Tibial nerve (tissue), 4 donors: ENCODE measurements at regions not wholly inside any gene's neighbourhood (a gene's known extent, or its start where the extent isn't known, plus 50 kb on each side); places are given as distances from the start of the nearest gene placed in this dataset.
"Not testable (repeated sequence)": the region's sequence is repeated elsewhere in the genome, so short reads cannot be mapped to it uniquely, and the experiment has no call there.

ENCODE experiments used
- DNase-seq, 2 donors: peaks; one replicate each; pipeline ENCODE4 v3.0.0-alpha.2; 2019; ENCODE audit warnings: low spot score in 2 of 2
- H3K27ac ChIP-seq, 4 donors: fragments of 200-600 bp; sonication (generic) in 3 of 4; one replicate each; pipeline ENCODE4 v1.5.1; 2017 to 2019; ENCODE audit warnings: mild to moderate bottlenecking in 1 of 4
- H3K27me3 ChIP-seq, 2 donors: fragments of 200-600 bp; sonication (generic) in 1 of 2; one replicate each; pipeline versions ENCODE4 v1.5.1 to v1.6.0; 2017 to 2019
- H3K36me3 ChIP-seq, 3 donors: fragments of 200-600 bp; sonication (generic); one replicate each; pipeline ENCODE4 v1.5.1; 2018 to 2019
- H3K4me1 ChIP-seq, 4 donors: fragments of 200-600 bp; sonication (generic) in 3 of 4; one replicate each; pipeline ENCODE4 v1.5.1; 2017 to 2019
- H3K4me3 ChIP-seq, 4 donors: fragments of 200-600 bp; sonication (generic) in 3 of 4; one replicate each; pipeline ENCODE4 v1.5.1; 2017 to 2019; ENCODE audit warnings: mild to moderate bottlenecking in 1 of 4, moderate library complexity in 1 of 4
- H3K9me3 ChIP-seq, 4 donors: fragments of 200-600 bp; sonication (generic) in 3 of 4; one replicate each; pipeline ENCODE4 v1.5.1; 2017 to 2019
- EP300 ChIP-seq, 2 donors: sonication (generic); formaldehyde crosslinking; IDR thresholded peaks; one replicate each; pipeline ENCODE4 v1.6.1; 2017; ENCODE audit warnings: antibody characterized with exemption in 2 of 2, mild to moderate bottlenecking in 1 of 2
- POLR2A ChIP-seq, 2 donors: fragments of 450-650 bp; IDR thresholded peaks; one replicate each; pipeline ENCODE4 v1.6.1; 2017; ENCODE audit warnings: antibody characterized with exemption in 2 of 2, mild to moderate bottlenecking in 2 of 2, moderate library complexity in 2 of 2
- WGBS, 2 donors: methylation state at CpG; one replicate each; pipeline ENCODE4 v1.1.5; 2018; 5-methylcytosine and 5-hydroxymethylcytosine counted together
- TF ChIP-seq, protein P1 (sequence below), 5 experiments: fragments of 200-600 bp in 3 of 5; fragments of 450-650 bp in 2 of 5; sonication (generic) in 3 of 5; IDR thresholded peaks; one replicate each; pipeline ENCODE4 v1.5.1; 2016 to 2019; ENCODE audit warnings: antibody characterized with exemption in 5 of 5, mild to moderate bottlenecking in 3 of 5, moderate library complexity in 2 of 5

DNA sequence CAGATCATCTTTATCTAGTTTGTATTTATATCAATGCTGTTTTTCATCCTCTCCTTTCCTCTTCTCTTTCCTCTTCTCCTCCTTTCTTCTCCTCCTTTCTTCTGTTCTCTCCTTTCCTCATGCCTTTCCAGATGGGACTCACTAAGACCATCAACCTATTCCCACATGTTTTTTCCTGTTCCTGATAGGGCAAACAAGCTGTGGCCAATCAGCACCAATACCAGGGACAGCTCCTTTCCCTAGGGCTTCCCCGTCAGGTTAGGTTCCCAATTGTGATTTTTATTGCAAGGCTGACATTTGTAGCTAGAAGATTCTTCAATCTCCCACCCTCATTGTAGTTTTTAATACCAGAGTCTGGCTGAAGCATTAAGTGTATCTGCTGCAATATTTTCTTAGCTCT is 76.3 kb upstream of the COL8A1 start:
- Histone ChIP-seq H3K4me3 (no peak overlapping the region), H3K36me3 (no peaks in the 10 kb centered on the region), H3K27ac (no peak overlapping the region), H3K9me3 (peaks cover 0 to 11% (median 0%) of the 10 kb centered on the region in 4 donors), H3K4me1 (no peaks in the 10 kb centered on the region), H3K27me3 (no peaks in the 10 kb centered on the region)
- DNase-seq = no peak
- 29 to 47% methylated on average over 1 of the region's 1 CpG for WGBS, 2 donors
- TF ChIP-seq EP300 (IDR thresholded peaks at IDR 0.05) (no peak), POLR2A (IDR thresholded peaks at IDR 0.05) (no peak)
- TF ChIP-seq, protein P1, sequence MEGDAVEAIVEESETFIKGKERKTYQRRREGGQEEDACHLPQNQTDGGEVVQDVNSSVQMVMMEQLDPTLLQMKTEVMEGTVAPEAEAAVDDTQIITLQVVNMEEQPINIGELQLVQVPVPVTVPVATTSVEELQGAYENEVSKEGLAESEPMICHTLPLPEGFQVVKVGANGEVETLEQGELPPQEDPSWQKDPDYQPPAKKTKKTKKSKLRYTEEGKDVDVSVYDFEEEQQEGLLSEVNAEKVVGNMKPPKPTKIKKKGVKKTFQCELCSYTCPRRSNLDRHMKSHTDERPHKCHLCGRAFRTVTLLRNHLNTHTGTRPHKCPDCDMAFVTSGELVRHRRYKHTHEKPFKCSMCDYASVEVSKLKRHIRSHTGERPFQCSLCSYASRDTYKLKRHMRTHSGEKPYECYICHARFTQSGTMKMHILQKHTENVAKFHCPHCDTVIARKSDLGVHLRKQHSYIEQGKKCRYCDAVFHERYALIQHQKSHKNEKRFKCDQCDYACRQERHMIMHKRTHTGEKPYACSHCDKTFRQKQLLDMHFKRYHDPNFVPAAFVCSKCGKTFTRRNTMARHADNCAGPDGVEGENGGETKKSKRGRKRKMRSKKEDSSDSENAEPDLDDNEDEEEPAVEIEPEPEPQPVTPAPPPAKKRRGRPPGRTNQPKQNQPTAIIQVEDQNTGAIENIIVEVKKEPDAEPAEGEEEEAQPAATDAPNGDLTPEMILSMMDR (IDR thresholded peaks at IDR 0.05) = no peak

GRCh38 chr3:99561056-99561455 is 77.3 kb upstream of the COL8A1 start:
- Histone ChIP-seq H3K9me3 (peaks cover 0 to 10% (median 0%) of the 10 kb centered on the region in 4 donors), H3K27me3 (no peaks in the 10 kb centered on the region), H3K36me3 (no peaks in the 10 kb centered on the region), H3K4me3 (no peak overlapping the region), H3K27ac (no peak overlapping the region), H3K4me1 (no peaks in the 10 kb centered on the region)
- TF ChIP-seq POLR2A (IDR thresholded peaks at IDR 0.05) = no peak
- TF ChIP-seq, protein P1 (IDR thresholded peaks at IDR 0.05) = no peak
- TF ChIP-seq EP300 (IDR thresholded peaks at IDR 0.05) = no peak
- DNase-seq = no peak
- 93 to 96% methylated on average over 3 of the region's 3 CpGs for WGBS, 2 donors

DNA sequence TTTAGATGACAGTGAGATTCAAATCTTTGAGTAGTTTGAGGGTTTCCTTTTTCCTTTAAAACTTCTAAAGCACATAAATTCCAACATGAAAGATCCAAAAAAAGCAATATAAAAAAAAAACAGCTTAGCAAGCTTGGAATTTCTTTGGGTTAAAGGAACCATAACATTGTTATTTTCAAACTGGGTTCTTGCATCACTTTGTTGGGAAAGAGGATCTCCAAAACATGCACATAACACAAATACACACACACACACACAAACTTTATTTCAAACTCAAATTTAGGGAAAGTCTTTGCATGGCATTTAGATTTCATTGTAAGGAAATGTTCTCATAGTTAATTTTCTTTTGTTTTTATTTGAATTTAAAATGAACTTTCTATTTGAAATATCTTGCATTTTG is 79.2 kb upstream of the COL8A1 start:
- no peaks in the 10 kb centered on the region for H3K36me3 ChIP-seq
- TF ChIP-seq, protein P1 (IDR thresholded peaks at IDR 0.05) = no peak
- TF ChIP-seq EP300 (IDR thresholded peaks at IDR 0.05) (no peak), POLR2A (IDR thresholded peaks at IDR 0.05) (no peak)
- DNase-seq = no peak

DNA sequence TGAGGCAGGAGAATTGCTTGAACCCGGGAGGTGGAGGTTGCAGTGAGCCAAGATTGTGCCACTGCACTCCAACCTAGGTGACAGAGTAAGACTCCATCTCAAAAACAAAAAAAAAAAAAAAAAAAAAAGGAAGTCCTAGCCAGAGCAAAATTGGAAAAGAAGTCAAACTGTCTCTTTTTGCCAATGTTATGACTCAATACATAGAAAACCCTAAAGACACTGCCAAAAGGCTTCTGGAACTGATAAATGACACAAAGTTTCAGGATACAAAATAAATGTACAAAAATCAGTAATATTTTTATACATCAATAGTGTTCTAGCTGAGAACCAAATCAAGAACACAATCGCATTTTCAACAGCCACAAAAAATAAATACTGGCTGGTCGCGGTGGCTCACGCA is 82.5 kb upstream of the COL8A1 start:
- not testable (repeated sequence) for H3K4me3 ChIP-seq, H3K36me3 ChIP-seq, DNase-seq, H3K27me3 ChIP-seq, H3K27ac ChIP-seq, H3K9me3 ChIP-seq
- WGBS, 2 donors = 90 to 96% methylated on average over 5 of the region's 5 CpGs
- H3K4me1 ChIP-seq = peaks cover 0 to 12% (median 0%) of the 10 kb centered on the region in 4 donors

More for the DNA sequence above, 79.2 kb upstream of the COL8A1 start:
- Histone ChIP-seq H3K27me3 (no peaks in the 10 kb centered on the region), H3K27ac (no peak overlapping the region), H3K4me1 (no peaks in the 10 kb centered on the region), H3K4me3 (no peak overlapping the region), H3K9me3 (peaks cover 0 to 6% (median 0%) of the 10 kb centered on the region in 4 donors)

DNA sequence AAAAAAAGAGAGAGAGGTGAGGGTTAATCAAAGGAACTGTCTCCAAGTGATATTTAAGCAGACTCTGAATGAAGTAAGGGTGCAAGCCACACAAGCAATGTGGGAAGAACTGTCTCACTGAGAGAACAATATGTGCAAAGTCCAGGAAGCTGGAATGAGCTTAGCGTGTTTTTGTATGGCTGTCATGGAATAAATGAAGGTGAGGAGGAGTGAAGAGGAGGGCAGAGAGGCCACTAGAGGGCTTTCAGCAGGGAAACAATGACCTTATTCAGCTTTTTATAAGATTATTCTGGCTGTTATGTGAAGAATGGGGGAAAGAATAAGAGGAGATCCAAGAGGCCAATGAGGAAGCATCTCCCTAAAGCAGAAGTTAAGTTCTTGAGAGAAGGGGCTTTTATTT is 86.9 kb upstream of the COL8A1 start:
- WGBS, 2 donors = 34 to 54% methylated on average over 1 of the region's 1 CpG

More for the DNA sequence above, 86.9 kb upstream of the COL8A1 start:
- no peaks in the 10 kb centered on the region for H3K27me3 ChIP-seq
- H3K4me1 ChIP-seq = peaks cover 0 to 50% (median 7%) of the 10 kb centered on the region in 4 donors
- H3K9me3 ChIP-seq = peaks cover 0 to 8% (median 0%) of the 10 kb centered on the region in 4 donors
- TF ChIP-seq, protein P1 (IDR thresholded peaks at IDR 0.05) = peak in 1 of 5 experiments; percentile 10
- TF ChIP-seq EP300 (IDR thresholded peaks at IDR 0.05) (peak in 1 of 2 donors; percentile 43), POLR2A (IDR thresholded peaks at IDR 0.05) (no peak)
- no peak overlapping the region for H3K4me3 ChIP-seq
- peak overlapping the region in 2 of 4 donors; percentile 68 to 75 for H3K27ac ChIP-seq
- DNase-seq = no peak
- H3K36me3 ChIP-seq = no peaks in the 10 kb centered on the region
